ENCODE measurements at regions not wholly inside any gene's neighbourhood (a gene's known extent, or its start where the extent isn't known, plus 50 kb on each side); places are given as distances from the start of the nearest gene placed in this dataset.

DNA sequence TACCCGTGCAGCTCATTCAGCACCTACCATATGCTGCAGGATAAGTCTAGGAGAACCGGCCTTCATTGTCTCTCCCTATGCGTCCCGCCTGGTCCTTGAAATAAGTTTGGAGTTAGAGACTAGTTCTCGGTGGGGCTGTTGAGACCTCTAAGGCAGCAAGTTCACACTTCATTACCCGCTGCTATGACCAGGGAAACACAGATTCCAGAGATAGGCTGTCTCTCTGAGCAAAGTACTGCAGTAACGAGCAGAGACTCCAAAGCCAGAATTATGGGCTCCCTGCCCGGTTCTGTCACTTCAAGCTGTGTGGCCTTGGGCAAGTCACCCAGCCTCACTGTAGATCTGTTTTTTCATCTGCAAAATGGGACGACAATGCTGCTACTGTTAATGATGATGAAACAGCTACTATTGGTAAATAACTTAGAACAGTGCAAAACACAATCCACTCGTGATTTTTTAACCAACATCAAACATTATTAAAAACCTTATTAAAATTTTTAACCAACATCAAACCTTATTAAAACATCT is 184.1 kb downstream of the USP12 start:
- TF ChIP-seq TAF1 (IDR thresholded peaks at IDR 0.05; ENCODE audit: low read depth, low read length) (no peak), POLR2AphosphoS5 (IDR thresholded peaks at IDR 0.05; ENCODE audit: low read depth, low read length) (no peak), POLR2A (IDR thresholded peaks at IDR 0.05; ENCODE audit: low read depth, low read length) (no peak), PAX5 (IDR thresholded peaks at IDR 0.05; ENCODE audit: insufficient read depth, low read length, severe bottlenecking) (no peak)
